ENCODE measurements at regions not wholly inside any gene's neighbourhood (a gene's known extent, or its start where the extent isn't known, plus 50 kb on each side); places are given as distances from the start of the nearest gene placed in this dataset.

GRCh38 chr18:46369323-46369722 is 265.1 kb downstream of the HAUS1 start (continued):
- TF ChIP-seq ZBTB40 (IDR thresholded peaks at IDR 0.05) (no peak), ZBTB40 (CRISPR knock-in tag; IDR thresholded peaks at IDR 0.05) (no peak), ZKSCAN1 (IDR thresholded peaks at IDR 0.05; ENCODE audit: low read depth, low read length) (no peak), ZNF444 (CRISPR knock-in tag; IDR thresholded peaks at IDR 0.05) (no peak), TRIM28 (IDR thresholded peaks at IDR 0.05) (no peak), EGR1 (conservative IDR thresholded peaks at IDR 0.05) (no peak)
